ENCODE measurements at regions not wholly inside any gene's neighbourhood (a gene's known extent, or its start where the extent isn't known, plus 50 kb on each side); places are given as distances from the start of the nearest gene placed in this dataset.
"Not testable (repeated sequence)": the region's sequence is repeated elsewhere in the genome, so short reads cannot be mapped to it uniquely, and the experiment has no call there.

DNA sequence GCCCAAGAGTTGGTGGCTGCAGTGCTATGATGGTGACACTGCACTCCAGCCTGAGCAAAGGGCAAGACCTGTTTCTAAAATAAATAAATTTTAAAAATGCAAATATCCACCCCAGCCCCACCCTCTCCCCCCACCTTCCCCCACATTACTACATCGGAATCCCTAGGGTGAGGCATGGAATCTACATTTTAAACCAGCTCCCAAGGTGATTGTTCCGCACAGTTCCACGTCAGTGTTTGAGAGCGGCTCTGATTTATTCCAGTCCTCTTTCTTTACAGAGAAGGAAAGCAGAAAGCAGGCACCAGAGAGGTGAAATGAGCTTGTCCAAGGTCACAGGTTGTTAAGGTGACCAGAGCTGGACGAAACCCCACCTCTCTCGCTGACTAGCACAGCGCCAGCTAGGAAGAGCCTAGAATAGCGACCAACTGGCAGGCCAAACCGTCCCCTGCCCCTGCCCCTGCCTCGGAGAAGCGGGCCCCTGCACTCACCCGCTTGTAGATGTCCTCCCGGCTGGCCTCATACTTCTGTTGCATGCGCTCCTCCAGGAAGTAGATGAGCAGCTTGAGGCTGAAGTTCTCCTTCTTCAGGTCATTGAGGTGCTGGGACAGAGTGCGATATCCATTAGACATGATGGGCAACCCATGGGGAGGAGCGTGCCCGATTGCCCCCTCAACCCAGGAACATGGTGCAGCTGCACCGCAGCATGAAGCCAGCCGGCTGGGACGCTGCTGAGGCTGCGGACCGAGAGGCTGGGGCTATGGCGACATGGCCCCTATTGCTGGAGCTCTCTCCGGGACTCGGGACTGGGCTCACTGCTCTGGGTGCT, 103.7 kb upstream of the NBPF26 start:
- DNase-seq, result not testable (repeated sequence)

DNA sequence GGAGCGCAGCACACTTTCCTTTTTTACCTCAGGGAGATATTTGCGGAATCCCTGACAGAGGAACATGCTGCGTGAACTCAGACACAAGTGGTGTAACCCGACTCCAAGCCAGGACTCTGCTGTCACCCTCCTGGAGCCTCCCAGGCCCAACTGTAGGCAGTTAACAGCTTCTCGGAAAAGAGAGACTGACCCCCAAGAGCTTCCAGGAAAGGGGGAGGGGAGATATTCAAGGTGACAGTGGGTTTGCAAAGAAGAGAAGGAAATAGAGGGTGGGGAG, 103.1 kb upstream of the NBPF26 start:
- not testable (repeated sequence) for DNase-seq

DNA sequence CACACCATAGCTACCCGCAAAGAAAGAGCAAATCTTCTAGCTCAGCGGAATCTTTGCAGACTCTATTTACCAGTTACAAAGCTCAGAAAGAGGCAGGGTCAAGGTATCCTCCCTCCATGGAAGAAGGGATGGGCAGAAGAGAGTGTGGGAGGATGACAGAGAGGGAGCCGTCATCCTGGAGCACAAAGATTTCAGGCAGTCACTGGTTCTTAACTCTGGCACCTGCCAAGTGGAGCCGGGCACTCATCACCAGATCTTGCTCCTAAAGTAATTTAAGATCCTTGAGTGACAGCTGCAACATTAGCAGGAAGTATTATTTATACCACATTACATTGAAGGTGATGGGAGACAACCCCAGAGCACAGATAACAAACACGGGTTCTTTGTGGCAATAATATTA, 102.5 kb upstream of the NBPF26 start:
- DNase-seq, result not testable (repeated sequence)

DNA sequence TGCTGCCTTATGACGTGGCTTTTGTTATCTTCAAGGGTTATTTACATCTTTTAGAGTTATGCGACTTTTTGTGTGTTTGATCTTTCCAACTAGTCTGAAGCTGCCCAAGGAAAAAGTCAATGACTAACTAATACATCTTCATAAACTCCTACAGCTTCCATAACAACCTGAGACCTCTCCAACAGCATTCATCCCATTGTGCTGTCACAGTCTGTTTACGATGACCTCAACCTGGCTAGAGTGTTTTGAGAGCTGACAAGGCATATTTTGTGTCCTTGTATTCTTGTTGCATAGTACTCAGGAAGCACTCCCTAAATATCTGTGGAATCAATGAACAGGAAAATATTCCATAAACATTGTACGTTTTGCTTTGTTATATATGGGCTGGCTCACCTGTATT, 100.2 kb upstream of the NBPF26 start:
- not testable (repeated sequence) for DNase-seq

DNA sequence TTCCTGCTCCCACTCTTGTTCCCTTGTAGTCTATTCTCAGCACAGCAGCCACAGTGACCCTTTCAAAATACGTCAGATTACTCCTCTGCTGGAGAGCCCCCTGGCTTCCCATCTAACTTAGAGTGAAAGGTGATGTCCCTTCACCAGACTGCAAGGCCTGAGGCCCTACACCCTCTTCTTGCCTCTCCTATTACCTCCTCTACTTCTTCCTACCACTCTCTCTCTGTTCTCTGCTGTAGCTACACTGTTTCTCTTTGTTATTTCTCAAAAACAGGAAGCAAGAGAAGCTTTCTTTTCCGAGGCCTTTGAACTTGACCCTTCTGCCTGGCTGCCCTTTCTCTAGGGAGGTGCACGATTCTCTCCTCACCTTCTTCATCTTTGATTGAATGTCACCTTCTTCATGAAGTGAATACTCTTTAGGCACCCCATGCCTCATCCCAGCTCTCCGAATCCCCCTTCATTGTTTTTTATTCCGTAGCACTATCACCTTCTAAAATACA, 99.1 kb upstream of the NBPF26 start:
- not testable (repeated sequence) for DNase-seq

DNA sequence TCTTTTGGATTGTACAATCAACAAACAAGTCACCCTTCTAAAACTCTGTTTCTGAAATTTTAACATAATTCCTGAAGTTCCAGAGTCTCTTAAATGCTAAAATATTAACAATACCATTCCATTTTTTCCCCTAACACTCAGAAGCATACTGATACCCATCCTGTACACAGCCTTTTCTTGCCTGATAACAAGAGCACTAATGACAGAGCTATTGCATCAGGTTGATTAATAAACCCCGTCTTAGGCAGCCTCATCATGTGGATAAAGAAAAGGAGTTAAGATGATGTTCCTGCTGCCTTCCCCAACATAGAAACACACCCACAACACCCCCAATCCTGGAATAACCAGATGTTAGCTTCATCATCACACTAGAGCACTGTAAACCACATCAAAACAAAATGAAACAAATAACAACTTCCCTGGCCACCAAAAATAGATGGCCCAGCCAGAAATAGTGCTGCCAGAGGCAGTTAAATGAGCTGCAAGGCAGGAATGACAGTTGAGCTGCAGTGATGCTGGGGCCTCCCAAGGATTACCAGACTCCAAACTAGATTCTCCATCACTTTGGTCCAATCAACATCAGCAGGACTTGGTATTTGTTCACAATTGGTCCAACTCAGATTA, 93.8 kb upstream of the NBPF26 start:
- not testable (repeated sequence) for DNase-seq

DNA sequence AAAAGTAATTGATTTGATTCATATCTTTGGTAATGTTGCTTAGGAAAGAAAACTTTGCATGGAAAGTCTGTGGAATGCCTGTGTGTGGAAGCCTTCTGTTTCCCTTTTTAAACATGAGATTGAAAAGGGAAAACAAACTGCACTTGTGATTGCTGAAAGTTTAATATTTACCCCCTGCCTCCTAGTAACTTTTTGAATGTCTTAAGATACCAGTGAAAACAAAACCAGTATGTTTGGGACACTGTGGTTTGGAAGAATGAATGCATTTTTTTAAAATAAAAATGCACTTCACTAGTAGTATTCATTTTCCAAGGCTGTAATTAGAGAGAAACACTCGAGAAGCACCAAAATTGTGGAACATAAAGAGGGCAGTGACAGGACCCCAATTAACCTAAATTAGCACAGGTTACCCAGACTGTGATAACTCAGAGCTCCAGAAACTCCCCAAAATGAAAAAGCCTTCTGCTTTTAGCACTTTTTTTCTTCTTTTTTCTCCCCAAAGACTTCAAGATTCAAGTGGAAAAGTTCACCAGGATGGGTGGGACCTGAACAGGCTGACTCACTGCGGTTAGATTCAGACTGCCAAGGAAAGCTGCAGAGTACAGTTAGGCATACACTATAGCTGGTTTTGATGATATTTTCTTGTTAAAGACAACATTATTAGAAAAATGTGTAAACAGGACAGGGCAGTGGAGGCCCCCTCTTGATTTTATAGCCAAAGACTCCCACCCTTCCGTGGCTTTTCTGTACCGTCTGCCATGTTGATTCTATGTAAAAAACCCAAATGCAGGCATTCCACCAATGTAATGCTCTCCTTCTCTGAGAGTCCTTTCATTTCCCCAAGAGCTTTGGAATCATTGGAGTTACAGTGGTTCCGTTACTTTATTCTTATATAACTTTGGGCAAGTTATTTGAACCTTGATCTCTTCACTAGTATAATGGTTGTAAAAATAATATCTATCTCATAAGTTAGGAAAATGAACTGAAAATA, 88.6 kb upstream of the NBPF26 start:
- DNase-seq, result not testable (repeated sequence)

DNA sequence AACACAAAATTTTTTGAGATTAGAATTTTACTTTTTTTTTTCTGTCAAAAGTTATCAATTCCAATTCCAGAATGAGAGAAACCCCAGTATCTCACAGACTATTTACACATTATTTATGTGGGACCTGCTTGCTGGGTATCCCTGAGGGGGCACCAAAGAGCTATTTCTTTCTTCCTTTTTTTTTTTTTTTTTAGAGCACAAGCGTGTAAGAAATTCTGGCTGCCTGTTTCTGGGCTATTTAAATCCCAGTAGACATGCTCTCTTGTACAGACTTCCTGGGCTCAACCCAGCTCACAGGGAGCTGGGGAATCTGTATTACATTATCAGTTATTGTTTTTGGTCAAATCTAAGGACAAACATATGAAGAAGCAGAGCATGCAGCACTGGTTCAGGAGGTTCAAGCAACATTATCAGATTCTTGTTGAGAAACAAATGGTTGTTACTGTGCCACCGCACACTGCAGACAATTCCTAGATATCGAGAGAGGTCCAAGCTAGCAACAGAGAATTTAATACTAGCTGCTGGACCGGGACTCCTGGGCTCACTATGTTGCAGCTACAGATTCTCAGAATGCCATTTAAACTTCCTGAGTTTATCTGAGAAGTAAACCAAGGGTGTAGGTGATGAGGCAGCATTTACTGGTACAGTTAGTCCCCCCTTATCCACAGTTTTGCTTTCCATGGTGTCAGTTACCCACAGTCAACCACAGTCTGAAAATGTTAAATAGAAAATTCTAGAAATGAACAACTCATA, 83.3 kb upstream of the NBPF26 start:
- not testable (repeated sequence) for DNase-seq

DNA sequence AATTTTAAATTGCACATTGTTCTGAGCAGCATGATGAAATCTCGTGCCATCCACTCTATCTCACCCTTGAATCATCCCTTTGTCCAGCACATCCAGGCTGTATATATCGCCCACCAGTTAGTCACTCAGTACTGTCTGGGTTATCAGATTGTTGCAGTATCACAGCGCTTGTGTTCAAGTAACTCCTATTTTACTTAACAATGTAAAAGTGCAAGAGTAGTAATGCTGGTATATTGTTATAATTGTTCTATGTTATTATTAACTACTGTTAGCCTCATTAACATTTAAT, 82.8 kb upstream of the NBPF26 start:
- DNase-seq, result not testable (repeated sequence)

DNA sequence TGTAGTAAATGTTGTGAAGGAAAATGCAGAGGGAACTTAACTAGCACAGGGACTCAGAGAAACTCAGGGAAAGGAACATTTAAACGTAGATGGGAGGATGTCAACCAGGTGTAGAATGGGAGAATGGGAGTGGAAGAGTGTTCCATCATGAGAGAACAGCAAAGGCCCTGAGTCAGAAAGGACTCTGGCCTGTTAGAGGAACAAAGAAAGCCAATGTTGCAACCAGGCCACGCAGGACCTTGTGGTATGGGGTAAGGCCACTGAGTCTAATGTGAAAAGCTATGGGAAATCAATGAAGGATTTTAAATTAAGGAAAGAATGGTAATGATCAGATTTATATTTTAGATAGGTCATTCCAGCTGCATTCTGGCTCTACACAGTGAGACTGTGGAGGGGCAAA, 76.6 kb upstream of the NBPF26 start:
- not testable (repeated sequence) for DNase-seq

DNA sequence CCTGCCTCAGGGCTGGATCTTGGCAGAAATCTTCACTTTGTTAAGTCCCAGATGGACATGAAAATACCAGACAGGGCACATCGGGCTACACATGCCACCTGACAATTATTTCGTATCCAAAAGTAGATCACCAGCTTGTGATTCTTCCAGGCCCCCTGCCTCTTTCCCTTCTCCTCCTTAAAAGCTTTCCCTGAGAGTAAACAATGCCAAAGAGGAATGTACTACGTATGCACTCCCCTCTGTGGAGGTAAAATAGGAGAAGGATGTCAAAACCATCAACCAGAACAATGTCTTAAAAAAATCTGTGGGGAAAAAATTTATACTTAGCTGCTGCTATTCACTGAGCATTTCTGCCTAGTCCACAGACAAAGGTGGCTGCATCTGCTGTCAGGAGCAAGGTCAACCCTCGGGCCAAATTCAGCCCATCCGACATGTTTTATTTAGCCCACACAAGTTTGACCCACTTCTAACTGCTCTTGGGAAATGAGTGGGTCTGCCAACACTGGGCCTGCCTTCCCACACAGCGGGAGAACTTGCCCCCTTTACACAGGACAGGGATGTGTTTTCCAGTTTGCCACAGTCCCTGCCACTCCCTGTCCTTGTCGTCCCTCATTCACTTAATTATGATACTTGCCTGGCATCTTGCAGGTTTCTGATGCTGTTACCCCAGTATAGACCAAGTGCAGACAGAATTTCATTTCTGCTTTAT, 74.7 kb upstream of the NBPF26 start:
- DNase-seq, result not testable (repeated sequence)

DNA sequence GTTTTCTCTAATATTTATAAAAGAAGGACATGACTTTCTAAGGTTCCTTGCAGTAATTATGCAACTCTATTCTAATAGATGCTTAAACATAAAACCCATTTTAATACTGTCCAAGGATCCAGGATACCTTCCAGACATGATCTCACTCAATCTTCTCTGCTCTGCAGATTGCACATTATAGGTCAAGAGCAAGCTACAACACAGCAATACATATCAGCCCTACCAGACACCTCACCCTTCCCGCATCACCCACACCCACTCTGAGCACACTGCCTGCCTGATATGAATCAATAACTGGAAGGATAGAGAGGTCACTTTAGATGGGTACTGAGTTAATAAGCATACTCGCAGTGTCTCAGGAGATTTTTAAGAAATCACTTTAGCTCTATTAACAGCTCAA, 74.0 kb upstream of the NBPF26 start:
- not testable (repeated sequence) for DNase-seq

DNA sequence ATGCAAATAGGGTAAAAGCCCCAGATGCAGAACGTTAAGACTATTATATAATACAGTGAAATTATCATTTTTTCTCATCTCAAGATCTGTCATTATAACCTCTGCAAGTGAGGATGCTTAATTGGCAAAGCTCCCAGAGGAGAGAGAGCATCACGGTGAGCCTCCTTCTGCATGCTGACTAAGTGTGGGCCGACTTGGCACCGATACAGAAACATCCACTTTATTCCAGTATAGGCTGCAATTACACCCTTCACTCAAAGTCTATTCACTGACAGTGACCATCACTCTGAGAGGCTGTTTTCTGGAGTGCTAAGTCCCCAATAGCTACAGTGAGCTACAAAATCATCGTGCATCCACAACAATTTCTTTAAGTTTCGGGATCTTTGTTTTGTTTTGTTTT, 69.6 kb upstream of the NBPF26 start:
- DNase-seq, result not testable (repeated sequence)

DNA sequence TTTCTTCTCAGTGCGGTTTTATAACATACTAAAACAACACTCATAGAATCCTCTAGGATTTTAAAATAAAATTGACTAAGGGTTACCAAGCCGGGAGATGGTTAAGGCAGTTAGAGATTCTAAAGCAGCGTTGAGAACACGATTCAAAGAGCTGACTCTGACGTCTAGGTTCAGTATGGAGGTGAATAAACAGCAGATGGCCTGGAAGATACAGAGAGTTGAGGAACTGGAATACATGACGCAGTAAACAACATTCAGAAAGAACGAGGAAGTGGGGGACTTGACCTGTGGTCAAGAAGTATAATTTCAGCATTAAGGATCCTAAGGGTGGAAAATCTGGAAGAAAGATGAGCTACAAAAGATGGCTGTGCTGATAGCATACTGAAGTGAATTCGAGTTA, 68.4 kb upstream of the NBPF26 start:
- not testable (repeated sequence) for DNase-seq

DNA sequence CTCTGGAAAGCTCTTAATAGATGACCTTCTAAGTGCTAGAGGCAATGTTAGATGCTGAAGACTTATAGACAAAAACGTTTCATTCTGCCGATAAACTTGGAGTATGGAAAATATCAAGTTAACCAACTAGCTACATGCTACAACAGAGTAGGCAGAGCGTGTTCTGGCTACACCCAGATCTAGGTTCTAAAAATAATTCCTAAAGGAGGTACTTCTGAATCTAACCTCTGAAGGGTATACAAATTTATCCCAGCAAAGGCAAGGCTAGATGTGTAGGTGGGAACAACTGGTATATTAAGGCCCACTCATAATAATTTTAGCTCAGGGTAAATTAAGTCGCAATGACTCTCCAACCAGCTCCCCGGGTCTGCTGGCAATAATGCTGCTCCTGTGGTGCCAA, 67.6 kb upstream of the NBPF26 start:
- not testable (repeated sequence) for DNase-seq

DNA sequence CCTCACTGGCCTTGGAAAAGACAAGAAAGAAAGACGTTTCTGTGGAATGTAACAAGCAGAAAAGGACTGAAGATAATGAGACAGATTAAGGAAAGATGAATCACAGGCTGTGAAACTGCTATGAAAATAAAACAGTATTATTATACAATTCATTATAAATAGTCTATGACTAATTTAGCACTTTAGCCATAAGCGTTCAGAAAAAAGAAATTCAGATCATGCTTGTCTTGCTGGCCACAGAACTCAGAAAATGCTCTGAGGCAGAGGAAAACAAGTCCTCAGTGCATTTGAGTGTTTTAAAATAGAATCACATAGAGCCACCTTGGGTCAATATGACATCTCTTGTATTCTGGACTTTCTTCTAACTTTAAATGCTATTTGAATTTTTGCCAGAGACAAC, 65.9 kb upstream of the NBPF26 start:
- not testable (repeated sequence) for DNase-seq

DNA sequence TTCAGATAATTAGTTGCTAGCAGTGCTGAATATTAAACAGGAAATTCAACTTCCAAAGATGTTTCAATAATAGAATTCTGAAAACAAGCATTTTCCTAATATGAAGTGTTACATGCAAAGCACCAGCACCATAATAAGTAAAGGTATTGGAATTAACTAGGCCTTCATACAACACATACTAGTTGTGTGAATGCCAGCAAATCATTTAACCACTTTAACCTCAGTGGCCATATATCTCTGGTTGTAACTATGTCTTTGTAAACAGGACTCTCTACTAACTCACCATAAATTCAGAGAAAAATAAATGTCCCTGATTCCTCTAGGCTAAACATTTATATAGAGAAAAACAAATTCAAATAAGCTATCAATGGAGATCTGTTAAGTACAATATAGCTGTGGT, 65.1 kb upstream of the NBPF26 start:
- not testable (repeated sequence) for DNase-seq

DNA sequence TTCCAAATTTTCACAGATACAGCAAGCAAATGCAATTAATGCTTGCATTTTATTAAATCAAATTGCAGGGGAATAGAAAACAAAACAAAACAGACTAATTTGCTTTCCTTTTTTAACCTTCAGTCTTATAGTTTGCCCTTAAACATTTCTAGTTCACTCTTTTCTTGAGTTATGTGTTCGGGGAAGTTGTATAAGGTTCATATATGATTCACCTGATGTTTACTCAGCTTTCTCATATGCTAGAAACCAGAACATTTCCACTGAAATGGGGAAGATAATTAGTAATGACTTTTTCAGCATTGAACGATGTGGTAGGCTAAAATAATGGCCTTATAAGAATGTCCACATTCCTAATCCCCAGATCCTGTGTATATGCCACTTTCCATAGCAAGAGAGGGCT, 64.6 kb upstream of the NBPF26 start:
- not testable (repeated sequence) for DNase-seq

DNA sequence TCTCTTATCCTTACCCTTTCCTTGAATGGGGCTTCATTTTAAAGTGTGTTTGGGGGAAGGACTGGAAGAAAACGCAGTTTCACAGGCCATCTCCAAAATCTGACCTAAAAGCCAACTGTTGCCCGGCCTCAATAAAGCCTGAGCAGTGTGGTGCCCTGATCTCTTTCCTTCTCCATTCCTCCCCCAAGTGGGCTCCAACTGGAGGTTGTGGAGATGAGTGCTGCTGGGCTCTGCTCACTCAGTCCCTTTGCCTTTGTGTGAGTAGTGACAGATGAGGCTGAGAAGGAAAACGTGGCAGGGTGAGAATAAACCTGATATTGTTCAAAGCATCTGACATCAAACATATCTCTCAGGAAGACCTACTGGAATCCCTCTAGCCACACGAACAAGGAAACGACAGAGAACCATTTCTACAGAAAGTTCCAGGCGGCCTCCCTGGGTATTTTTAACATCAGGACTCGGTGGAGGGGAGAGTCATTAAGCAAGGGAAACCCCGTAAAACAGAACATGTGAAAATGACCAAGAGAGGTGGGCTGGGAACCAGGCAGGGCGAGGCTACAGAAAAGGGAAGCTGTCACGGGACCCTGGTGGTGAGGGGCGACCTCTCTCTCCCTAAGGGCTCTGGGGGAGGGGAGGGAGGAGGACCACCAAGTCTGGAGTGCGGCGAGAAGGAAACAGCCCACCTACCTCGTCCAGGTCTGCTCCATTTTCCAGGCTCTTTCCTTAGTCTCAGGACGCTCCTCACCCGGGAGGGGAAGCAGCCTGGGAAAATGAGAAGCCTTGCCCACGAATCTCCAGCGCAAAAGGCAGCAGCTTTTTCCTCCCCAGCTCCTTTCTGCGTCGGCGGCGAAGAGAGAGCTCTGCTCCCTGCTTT, 59.1 kb upstream of the NBPF26 start:
- DNase-seq, result not testable (repeated sequence)

DNA sequence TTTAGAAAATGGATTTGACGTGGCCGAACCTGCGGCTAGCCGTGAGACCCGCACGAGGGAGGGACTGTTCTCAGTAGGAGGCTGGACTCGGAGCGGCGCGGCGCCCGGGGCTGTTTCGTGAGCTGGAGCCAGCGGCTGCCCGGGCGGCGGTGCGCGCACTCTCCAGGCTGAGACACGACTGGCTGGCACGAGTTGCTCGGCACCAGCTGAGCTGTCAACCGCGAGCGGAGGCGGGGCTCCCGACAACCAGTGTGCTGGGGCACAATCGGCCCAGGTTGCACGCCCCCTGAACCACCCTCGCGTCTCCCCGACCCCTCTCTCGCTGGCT, 58.5 kb upstream of the NBPF26 start:
- not testable (repeated sequence) for DNase-seq

DNA sequence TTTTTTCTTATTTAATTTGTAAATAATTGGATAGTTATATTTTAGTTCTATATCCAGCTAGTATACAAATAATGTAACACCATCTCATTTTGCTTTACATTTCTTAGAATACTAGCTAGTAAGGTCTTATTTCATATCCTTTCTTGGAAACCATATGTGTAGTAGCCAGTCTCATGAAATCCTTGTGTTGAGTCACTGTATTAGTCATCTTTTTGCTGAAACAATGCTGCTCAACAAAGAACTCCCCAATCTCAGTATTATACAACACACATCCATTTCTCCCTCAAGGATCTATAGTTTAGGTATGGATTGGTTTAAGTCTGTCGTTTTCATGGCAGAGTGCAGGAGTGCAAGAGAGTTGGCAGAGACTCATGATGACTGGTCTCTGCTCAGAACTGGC, 55.6 kb upstream of the NBPF26 start:
- not testable (repeated sequence) for DNase-seq
